H9 (cell line): ENCODE measurements at regions not wholly inside any gene's neighbourhood (a gene's known extent, or its start where the extent isn't known, plus 50 kb on each side); places are given as distances from the start of the nearest gene placed in this dataset.

ENCODE experiments used
- DNase-seq: peaks from one replicate; pipeline ENCODE4 v3.0.0-alpha.2; 2017
- H2AFZ ChIP-seq: one replicate; pipeline ENCODE4 v1.6.1; 2013; ENCODE audit warnings: mild to moderate bottlenecking, low read length, control low read depth, moderate library complexity
- H2AK5ac ChIP-seq: 2 replicates; pipeline ENCODE4 v1.6.1; 2013; ENCODE audit warnings: low read length, control low read depth, mixed read lengths; ENCODE audit not compliant: insufficient read length
- H2BK120ac ChIP-seq: one replicate; pipeline ENCODE4 v1.6.1; 2013; ENCODE audit warnings: low read depth, mild to moderate bottlenecking, low read length, control low read depth, inconsistent platforms; ENCODE audit not compliant: poor library complexity, severe bottlenecking
- H2BK12ac ChIP-seq: 2 replicates; pipeline ENCODE4 v1.6.1; 2013; ENCODE audit warnings: low read length, control low read depth, mixed read lengths, low read depth; ENCODE audit not compliant: insufficient read length
- H2BK15ac ChIP-seq: 2 replicates; pipeline ENCODE4 v1.6.1; 2013; ENCODE audit warnings: low read depth, low read length, control low read depth
- H2BK20ac ChIP-seq: one replicate; pipeline ENCODE4 v1.6.1; 2013; ENCODE audit warnings: low read depth, mild to moderate bottlenecking, low read length, control low read depth, inconsistent platforms; ENCODE audit not compliant: poor library complexity, severe bottlenecking
- H2BK5ac ChIP-seq: 2 replicates; pipeline ENCODE4 v1.6.1; 2013; ENCODE audit warnings: low read length, control low read depth, mixed read lengths; ENCODE audit not compliant: insufficient read length
- H3K14ac ChIP-seq: 2 replicates; pipeline ENCODE4 v1.6.1; 2013; ENCODE audit warnings: low read length, control low read depth; ENCODE audit not compliant: insufficient read depth
- H3K18ac ChIP-seq: 2 replicates; pipeline ENCODE4 v1.6.1; 2013; ENCODE audit warnings: low read depth, mild to moderate bottlenecking, mixed read lengths, low read length, control low read depth; ENCODE audit not compliant: insufficient read length
- H3K23ac ChIP-seq: 2 replicates; pipeline ENCODE4 v1.6.1; 2013; ENCODE audit warnings: low read length, control low read depth, mixed read lengths, low read depth; ENCODE audit not compliant: insufficient read length
- H3K23me2 ChIP-seq: 2 replicates; pipeline ENCODE4 v1.6.1; 2013; ENCODE audit warnings: low read depth, mild to moderate bottlenecking, mixed read lengths, low read length, control low read depth; ENCODE audit not compliant: insufficient read length, poor library complexity, severe bottlenecking
- H3K27ac ChIP-seq: 2 replicates; pipeline ENCODE4 v1.5.1; 2013; ENCODE audit warnings: low read length, control low read depth, mixed read lengths, low read depth; ENCODE audit not compliant: insufficient read length
- H3K27me3 ChIP-seq: 2 replicates; pipeline ENCODE4 v1.6.1; 2013; ENCODE audit warnings: low read length, control low read depth, inconsistent platforms; ENCODE audit not compliant: insufficient read depth
- H3K4ac ChIP-seq: 2 replicates; pipeline ENCODE4 v1.6.1; 2013; ENCODE audit warnings: low read depth, mild to moderate bottlenecking, control low read depth, inconsistent platforms, low read length, moderate library complexity
- H3K4me1 ChIP-seq: 2 replicates; pipeline ENCODE4 v1.6.1; 2013; ENCODE audit warnings: low read length, control low read depth, inconsistent platforms; ENCODE audit not compliant: insufficient read depth
- H3K4me2 ChIP-seq: 2 replicates; pipeline ENCODE4 v1.6.1; 2013; ENCODE audit warnings: low read length, control low read depth, mixed read lengths; ENCODE audit not compliant: insufficient read length, insufficient read depth
- H3K56ac ChIP-seq: 2 replicates; pipeline ENCODE4 v1.6.1; 2013; ENCODE audit warnings: low read depth, mild to moderate bottlenecking, mixed read lengths, low read length, control low read depth; ENCODE audit not compliant: insufficient read length
- H3K79me1 ChIP-seq: 2 replicates; pipeline ENCODE4 v1.6.1; 2013; ENCODE audit warnings: low read depth, mild to moderate bottlenecking, moderate library complexity, low read length, control low read depth, inconsistent platforms; ENCODE audit not compliant: insufficient read depth, poor library complexity, severe bottlenecking
- H3K79me2 ChIP-seq: 2 replicates; pipeline ENCODE4 v1.6.1; 2013; ENCODE audit warnings: low read length, control low read depth, inconsistent platforms; ENCODE audit not compliant: insufficient read depth
- H3K9ac ChIP-seq: 2 replicates; pipeline ENCODE4 v1.6.1; 2013; ENCODE audit warnings: low read length, control low read depth, mixed read lengths; ENCODE audit not compliant: insufficient read length; ENCODE audit errors: extremely low read depth
- H3K9me3 ChIP-seq: one replicate; pipeline ENCODE4 v1.6.1; 2013; ENCODE audit warnings: low read depth, low read length, inconsistent platforms; ENCODE audit not compliant: control insufficient read depth
- H3T11ph ChIP-seq: one replicate; pipeline ENCODE4 v1.6.1; 2013; ENCODE audit warnings: mild to moderate bottlenecking, low read length, control low read depth, inconsistent platforms
- H4K20me1 ChIP-seq: one replicate; pipeline ENCODE4 v1.6.1; 2013; ENCODE audit not compliant: control insufficient read depth, insufficient read length, insufficient read depth
- H4K5ac ChIP-seq: 2 replicates; pipeline ENCODE4 v1.6.1; 2013; ENCODE audit warnings: low read depth, mild to moderate bottlenecking, mixed read lengths, low read length, control low read depth; ENCODE audit not compliant: insufficient read length
- H4K8ac ChIP-seq: replicated peaks from 2 replicates; pipeline ENCODE4 v1.6.1; 2013; ENCODE audit warnings: low read length, control low read depth, mixed read lengths, low read depth; ENCODE audit not compliant: insufficient read length
- H4K91ac ChIP-seq: 2 replicates; pipeline ENCODE4 v1.6.1; 2013; ENCODE audit warnings: low read depth, mild to moderate bottlenecking, moderate library complexity, mixed read lengths, low read length, control low read depth; ENCODE audit not compliant: insufficient read length
- H3K27ac Mint-ChIP-seq, 3 experiments: 2 replicates in 2 of 3; 3 replicates in 1 of 3; pipeline ENCODE4 v1.8.0; 2020 to 2021; ENCODE audit warnings: mixed read lengths in 3 of 3, mild to moderate bottlenecking in 1 of 3, moderate library complexity in 1 of 3
- H3K27me3 Mint-ChIP-seq: 2 replicates; pipeline ENCODE4 v1.8.0; 2021; ENCODE audit warnings: low read depth, mild to moderate bottlenecking, moderate library complexity, mixed read lengths
- H3K36me3 Mint-ChIP-seq, 3 experiments: 2 replicates in 2 of 3; 3 replicates in 1 of 3; pipeline ENCODE4 v1.8.0; 2020 to 2021; ENCODE audit warnings: low read depth in 3 of 3, mixed read lengths in 3 of 3; ENCODE audit not compliant: insufficient read depth in 1 of 3
- H3K4me1 Mint-ChIP-seq, 2 experiments: 2 replicates each; pipeline ENCODE4 v1.8.0; 2020; ENCODE audit warnings: mixed read lengths in 2 of 2
- H3K4me3 Mint-ChIP-seq, 2 experiments: 2 replicates in 1 of 2; 3 replicates in 1 of 2; pipeline ENCODE4 v1.8.0; 2020 to 2021; ENCODE audit warnings: mild to moderate bottlenecking in 2 of 2, mixed read lengths in 2 of 2, moderate library complexity in 1 of 2
- H3K9me3 Mint-ChIP-seq, 2 experiments: 2 replicates in 1 of 2; 3 replicates in 1 of 2; pipeline ENCODE4 v1.8.0; 2020; ENCODE audit warnings: mild to moderate bottlenecking in 2 of 2, mixed read lengths in 2 of 2, moderate library complexity in 1 of 2
- CTCF ChIP-seq: fragments of 200-600 bp; sonication (generic); conservative IDR thresholded peaks from 3 replicates; pipeline ENCODE4 v1.8.0; 2021; ENCODE audit warnings: antibody characterized with exemption, mild to moderate bottlenecking
- WGBS: extraction: QIAGEN DNeasy Blood & Tissue Kit; methylation state at CpG from one replicate; pipeline ENCODE4 v1.1.7; 2013; ENCODE audit warnings: missing lambda C conversion rate, low lambda C conversion rate, mixed read lengths; ENCODE audit not compliant: insufficient read length; ENCODE audit errors: extremely low coverage; 5-methylcytosine and 5-hydroxymethylcytosine counted together

GRCh38 chr20:7770578-7770977 is 169.7 kb downstream of the HAO1 start:
- Histone ChIP-seq H2AK5ac (no peak overlapping the region), H2BK20ac (no peak overlapping the region), H3K4me2 (no peak overlapping the region), H3K56ac (no peak overlapping the region), H3K23me2 (no peaks in the 10 kb centered on the region), H4K8ac (no peak overlapping the region), H3K79me1 (no peaks in the 10 kb centered on the region), H2BK15ac (no peak overlapping the region), H2BK120ac (no peak overlapping the region), H3K4me1 (no peaks in the 10 kb centered on the region), H2BK5ac (no peak overlapping the region), H3T11ph (no peak overlapping the region), H3K27ac (no peak overlapping the region), H3K4ac (no peak overlapping the region), H4K91ac (no peak overlapping the region), H3K9me3 (no peaks in the 10 kb centered on the region), H3K9ac (no peak overlapping the region), H3K27me3 (no peaks in the 10 kb centered on the region), H3K79me2 (no peaks in the 10 kb centered on the region), H4K5ac (no peak overlapping the region), H2AFZ (no peak overlapping the region), H3K23ac (no peak overlapping the region), H4K20me1 (no peaks in the 10 kb centered on the region), H3K14ac (no peak overlapping the region), H3K18ac (no peak overlapping the region), H2BK12ac (no peak overlapping the region)
- no CpG with 5 or more reads among the region's 2 CpGs for WGBS
- Mint-ChIP-seq H3K4me1 (peaks cover 7% of the 10 kb centered on the region in 2 experiments; a peak in 3 of 4 replicates), H3K36me3 (peaks cover 0 to 6% (median 5%) of the 10 kb centered on the region in 3 experiments; a peak in 5 of 7 replicates), H3K4me3 (no peak overlapping the region), H3K9me3 (peaks cover 5 to 7% of the 10 kb centered on the region in 2 experiments), H3K27ac (no peak overlapping the region), H3K27me3 (no peaks in the 10 kb centered on the region)
- no peak for DNase-seq
- no peak for TF ChIP-seq CTCF
